Retinal pigment epithelial cell (primary cell): ENCODE measurements at regions not wholly inside any gene's neighbourhood (a gene's known extent, or its start where the extent isn't known, plus 50 kb on each side); places are given as distances from the start of the nearest gene placed in this dataset.

Source experiments
- DNase-seq: peaks from one replicate; pipeline ENCODE4 v3.0.0-alpha.2; 2010; ENCODE audit warnings: low read depth
- H3K4me3 ChIP-seq: 2 replicates; pipeline ENCODE4 v1.5.1; 2011; ENCODE audit warnings: mild to moderate bottlenecking, low read length, control low read depth, moderate library complexity
- CTCF ChIP-seq: conservative IDR thresholded peaks from 2 replicates; pipeline ENCODE4 v1.5.1; 2011; ENCODE audit warnings: low read depth, low read length, control low read depth, inconsistent platforms

GRCh38 chr21:16589006-16589898 lies 859.5 kb downstream of the USP25 start:
- H3K4me3 ChIP-seq = peak overlapping the region; percentile 58
- no peak for TF ChIP-seq CTCF

GRCh38 chr21:16590186-16590585 lies 860.4 kb downstream of the USP25 start:
- DNase-seq = no peak
- TF ChIP-seq CTCF = no peak
- H3K4me3 ChIP-seq = no peak overlapping the region

More at GRCh38 chr21:16589006-16589898, 859.5 kb downstream of the USP25 start:
- DNase-seq = no peak

GRCh38 chr21:16590641-16591292 lies 861.0 kb downstream of the USP25 start:
- no peak overlapping the region for H3K4me3 ChIP-seq
- DNase-seq = no peak
- TF ChIP-seq CTCF = no peak

- H3K4me3 ChIP-seq = no peak overlapping the region
- DNase-seq = no peak
- TF ChIP-seq CTCF = no peak
Measured at GRCh38 chr21:16592381-16592780, 862.6 kb downstream of the USP25 start.

GRCh38 chr21:16594191-16594590 lies 864.4 kb downstream of the USP25 start:
- TF ChIP-seq CTCF = no peak
- H3K4me3 ChIP-seq = no peak overlapping the region
- no peak for DNase-seq

- TF ChIP-seq CTCF = no peak
- DNase-seq = no peak
- H3K4me3 ChIP-seq = no peak overlapping the region
Measured at GRCh38 chr21:16596369-16596768, 866.6 kb downstream of the USP25 start.

GRCh38 chr21:16597753-16598152 lies 868.0 kb downstream of the USP25 start:
- TF ChIP-seq CTCF = no peak
- H3K4me3 ChIP-seq = no peak overlapping the region
- DNase-seq = no peak
